Memory B cell (primary cell): ENCODE measurements at regions not wholly inside any gene's neighbourhood (a gene's known extent, or its start where the extent isn't known, plus 50 kb on each side); places are given as distances from the start of the nearest gene placed in this dataset.
A peak's percentile ranks its signal among the peaks of the same experiment; 100 is the strongest.

Experiments used
- ATAC-seq: fragments of 150-1000 bp; cut with Tn5 transposase; 2 replicates; pipeline ENCODE4 v1.10.0; 2021; ENCODE audit warnings: low read depth, mild to moderate bottlenecking, moderate library complexity
- DNase-seq, 2 donors: peaks; one replicate each; pipeline ENCODE4 v3.0.0; 2022; ENCODE audit warnings: low spot score in 2 of 2
- H3K27ac Mint-ChIP-seq: one replicate; pipeline ENCODE4 v1.8.0; 2022; ENCODE audit warnings: mild to moderate bottlenecking, moderate library complexity, mixed read lengths
- H3K27me3 Mint-ChIP-seq: one replicate; pipeline ENCODE4 v1.8.0; 2022; ENCODE audit warnings: mixed read lengths
- H3K36me3 Mint-ChIP-seq: one replicate; pipeline ENCODE4 v1.8.0; 2022; ENCODE audit warnings: mild to moderate bottlenecking, mixed read lengths
- H3K4me1 Mint-ChIP-seq: one replicate; pipeline ENCODE4 v1.8.0; 2022; ENCODE audit warnings: mixed read lengths
- H3K4me3 Mint-ChIP-seq: one replicate; pipeline ENCODE4 v1.8.0; 2022; ENCODE audit warnings: mild to moderate bottlenecking, moderate library complexity, mixed read lengths
- H3K9me3 Mint-ChIP-seq: one replicate; pipeline ENCODE4 v1.8.0; 2022; ENCODE audit warnings: mixed read lengths

- Mint-ChIP-seq H3K27me3 (no peaks in the 10 kb centered on the region), H3K36me3 (no peaks in the 10 kb centered on the region), H3K27ac (no peak overlapping the region), H3K9me3 (no peaks in the 10 kb centered on the region), H3K4me1 (no peaks in the 10 kb centered on the region), H3K4me3 (no peak overlapping the region)
- DNase-seq = no peak
- no peak for ATAC-seq
These were observed 51.3 kb upstream of the EGFL6 start for GRCh38 chrX:13518126-13518525.

GRCh38 chrX:13515211-13515930 is 54.0 kb upstream of the EGFL6 start:
- Mint-ChIP-seq H3K4me1 (no peaks in the 10 kb centered on the region), H3K9me3 (no peaks in the 10 kb centered on the region), H3K36me3 (no peaks in the 10 kb centered on the region), H3K4me3 (no peak overlapping the region), H3K27ac (no peak overlapping the region), H3K27me3 (no peaks in the 10 kb centered on the region)
- no peak for DNase-seq
- no peak for ATAC-seq

- no peak for ATAC-seq
- Mint-ChIP-seq H3K36me3 (no peaks in the 10 kb centered on the region), H3K9me3 (no peaks in the 10 kb centered on the region), H3K27ac (no peak overlapping the region), H3K4me3 (no peak overlapping the region), H3K27me3 (no peaks in the 10 kb centered on the region), H3K4me1 (no peaks in the 10 kb centered on the region)
- DNase-seq = no peak
These were observed 57.5 kb upstream of the EGFL6 start for GRCh38 chrX:13511944-13512330.

- no peak for ATAC-seq
- Mint-ChIP-seq H3K27me3 (no peaks in the 10 kb centered on the region), H3K9me3 (no peaks in the 10 kb centered on the region), H3K4me3 (no peak overlapping the region), H3K27ac (no peak overlapping the region), H3K36me3 (no peaks in the 10 kb centered on the region), H3K4me1 (no peaks in the 10 kb centered on the region)
- DNase-seq = no peak
These were observed 58.0 kb upstream of the EGFL6 start for GRCh38 chrX:13511241-13511943.

GRCh38 chrX:13507893-13508292 is 61.5 kb upstream of the EGFL6 start:
- Mint-ChIP-seq H3K4me1 (no peaks in the 10 kb centered on the region), H3K4me3 (no peak overlapping the region), H3K9me3 (no peaks in the 10 kb centered on the region), H3K27ac (no peak overlapping the region), H3K27me3 (no peaks in the 10 kb centered on the region), H3K36me3 (no peaks in the 10 kb centered on the region)
- ATAC-seq (no peak), DNase-seq (no peak)

GRCh38 chrX:13506574-13506973 is 62.8 kb upstream of the EGFL6 start:
- Mint-ChIP-seq H3K9me3 (no peaks in the 10 kb centered on the region), H3K36me3 (no peaks in the 10 kb centered on the region), H3K4me3 (no peak overlapping the region), H3K27me3 (no peaks in the 10 kb centered on the region), H3K4me1 (no peaks in the 10 kb centered on the region), H3K27ac (no peak overlapping the region)
- ATAC-seq (no peak), DNase-seq (peak; percentile 26 to 43)

- Mint-ChIP-seq H3K36me3 (no peaks in the 10 kb centered on the region), H3K27me3 (no peaks in the 10 kb centered on the region), H3K27ac (no peak overlapping the region), H3K4me3 (no peak overlapping the region), H3K9me3 (no peaks in the 10 kb centered on the region), H3K4me1 (no peaks in the 10 kb centered on the region)
- no peak for ATAC-seq
- no peak for DNase-seq
These were observed 66.8 kb upstream of the EGFL6 start for GRCh38 chrX:13502590-13502989.

GRCh38 chrX:13499736-13500135 is 69.7 kb upstream of the EGFL6 start:
- ATAC-seq (no peak), DNase-seq (no peak)
- Mint-ChIP-seq H3K4me1 (no peaks in the 10 kb centered on the region), H3K4me3 (no peak overlapping the region), H3K27me3 (no peaks in the 10 kb centered on the region), H3K27ac (no peak overlapping the region), H3K9me3 (no peaks in the 10 kb centered on the region), H3K36me3 (no peaks in the 10 kb centered on the region)

GRCh38 chrX:13498238-13498637 is 71.2 kb upstream of the EGFL6 start:
- H3K27me3 Mint-ChIP-seq = no peaks in the 10 kb centered on the region
- no peak overlapping the region for H3K4me3 Mint-ChIP-seq
- H3K27ac Mint-ChIP-seq = no peak overlapping the region
- DNase-seq (no peak), ATAC-seq (no peak)
- no peaks in the 10 kb centered on the region for H3K36me3 Mint-ChIP-seq
- no peaks in the 10 kb centered on the region for H3K9me3 Mint-ChIP-seq
- no peaks in the 10 kb centered on the region for H3K4me1 Mint-ChIP-seq

GRCh38 chrX:13495232-13495631 is 74.2 kb upstream of the EGFL6 start:
- no peaks in the 10 kb centered on the region for H3K36me3 Mint-ChIP-seq
- ATAC-seq = no peak

GRCh38 chrX:13494562-13494961 is 74.8 kb upstream of the EGFL6 start:
- Mint-ChIP-seq H3K27me3 (no peaks in the 10 kb centered on the region), H3K4me1 (no peaks in the 10 kb centered on the region), H3K9me3 (no peaks in the 10 kb centered on the region), H3K27ac (no peak overlapping the region), H3K36me3 (no peaks in the 10 kb centered on the region), H3K4me3 (no peak overlapping the region)
- no peak for DNase-seq
- no peak for ATAC-seq

More at GRCh38 chrX:13495232-13495631, 74.2 kb upstream of the EGFL6 start:
- Mint-ChIP-seq H3K4me3 (no peak overlapping the region), H3K9me3 (no peaks in the 10 kb centered on the region), H3K27ac (no peak overlapping the region), H3K27me3 (no peaks in the 10 kb centered on the region), H3K4me1 (no peaks in the 10 kb centered on the region)
- DNase-seq = no peak

- no peaks in the 10 kb centered on the region for H3K4me1 Mint-ChIP-seq
- H3K27me3 Mint-ChIP-seq = no peaks in the 10 kb centered on the region
- DNase-seq = no peak
- no peak overlapping the region for H3K27ac Mint-ChIP-seq
- ATAC-seq = no peak
- H3K4me3 Mint-ChIP-seq = no peak overlapping the region
- H3K9me3 Mint-ChIP-seq = no peaks in the 10 kb centered on the region
- no peaks in the 10 kb centered on the region for H3K36me3 Mint-ChIP-seq
These were observed 75.7 kb upstream of the EGFL6 start for GRCh38 chrX:13493659-13494058.

GRCh38 chrX:13492286-13492685 is 77.1 kb upstream of the EGFL6 start:
- H3K27ac Mint-ChIP-seq = no peak overlapping the region
- no peaks in the 10 kb centered on the region for H3K9me3 Mint-ChIP-seq
- ATAC-seq (no peak), DNase-seq (no peak)
- no peaks in the 10 kb centered on the region for H3K27me3 Mint-ChIP-seq
- no peak overlapping the region for H3K4me3 Mint-ChIP-seq
- H3K36me3 Mint-ChIP-seq = no peaks in the 10 kb centered on the region
- peaks cover 1% of the 10 kb centered on the region for H3K4me1 Mint-ChIP-seq

- ATAC-seq (no peak), DNase-seq (no peak)
- no peaks in the 10 kb centered on the region for H3K36me3 Mint-ChIP-seq
- no peaks in the 10 kb centered on the region for H3K27me3 Mint-ChIP-seq
- H3K4me1 Mint-ChIP-seq = peaks cover 5% of the 10 kb centered on the region
- no peak overlapping the region for H3K27ac Mint-ChIP-seq
- no peak overlapping the region for H3K4me3 Mint-ChIP-seq
- H3K9me3 Mint-ChIP-seq = no peaks in the 10 kb centered on the region
These were observed 78.3 kb upstream of the EGFL6 start for GRCh38 chrX:13491061-13491460.

GRCh38 chrX:13489454-13489853 is 79.9 kb upstream of the EGFL6 start:
- DNase-seq (no peak), ATAC-seq (no peak)
- Mint-ChIP-seq H3K4me3 (no peak overlapping the region), H3K27me3 (no peaks in the 10 kb centered on the region), H3K4me1 (peaks cover 8% of the 10 kb centered on the region), H3K36me3 (peaks cover 2% of the 10 kb centered on the region), H3K27ac (no peak overlapping the region), H3K9me3 (no peaks in the 10 kb centered on the region)
